DND-41 (cell line): ENCODE measurements at regions not wholly inside any gene's neighbourhood (a gene's known extent, or its start where the extent isn't known, plus 50 kb on each side); places are given as distances from the start of the nearest gene placed in this dataset.

Experiments
- CTCF ChIP-seq: IDR thresholded peaks from 2 replicates; pipeline ENCODE4 v1.5.1; 2012; ENCODE audit warnings: borderline replicate concordance, low read length, moderate library complexity, mild to moderate bottlenecking; ENCODE audit not compliant: poor library complexity, severe bottlenecking; ENCODE audit errors: extremely low read depth
- EZH2 ChIP-seq: IDR thresholded peaks from 3 replicates; pipeline ENCODE4 v1.6.1; 2012; ENCODE audit warnings: borderline replicate concordance, low read depth, mild to moderate bottlenecking, moderate library complexity, low read length, inconsistent platforms; ENCODE audit not compliant: severe bottlenecking

GRCh38 chr3:66808891-66809594 lies 189.1 kb upstream of the KBTBD8 start:
- TF ChIP-seq CTCF (no peak), EZH2 (no peak)
